ENCODE measurements at regions not wholly inside any gene's neighbourhood (a gene's known extent, or its start where the extent isn't known, plus 50 kb on each side); places are given as distances from the start of the nearest gene placed in this dataset.

- no peak overlapping the region for H3K27ac ChIP-seq (ENCODE audit: extremely low read depth, low read depth, low read length)
- H3K4me2 ChIP-seq (ENCODE audit: insufficient read depth, low read length), result no peak overlapping the region
- WGBS (ENCODE audit: insufficient coverage, low coverage, missing lambda C conversion rate), result 10% methylated on average over 21 of the region's 26 CpGs
- H2AFZ ChIP-seq (ENCODE audit: low read depth, low read length), result no peak overlapping the region
- no peaks in the 10 kb centered on the region for H3K79me2 ChIP-seq (ENCODE audit: control insufficient read depth, insufficient read depth, low read length)
- intact Hi-C loops (cut with micrococcal nuclease) (no loop called here), in situ Hi-C loops (cut with MboI) (no loop called here)
- TF ChIP-seq NFRKB (IDR thresholded peaks at IDR 0.05; ENCODE audit: low read depth) (no peak), CTCF (IDR thresholded peaks at IDR 0.05 in 2 of 3, conservative IDR thresholded peaks at IDR 0.05 in 1 of 3; ENCODE audit: insufficient read depth in 2 of 3, low read depth in 1 of 3, low read length in 3 of 3) (peak in 1 of 3 experiments; percentile 11; a peak in 1 of 6 replicates), MAZ (CRISPR knock-in tag; conservative IDR thresholded peaks at IDR 0.05 in 1 of 2, IDR thresholded peaks at IDR 0.05 in 1 of 2) (no peak)
- no peaks in the 10 kb centered on the region for H3K36me3 ChIP-seq (ENCODE audit: control insufficient read depth, insufficient read depth, low read length)
- H3K27me3 ChIP-seq (ENCODE audit: control insufficient read depth in 2 of 2, insufficient read depth in 2 of 2, low read length in 2 of 2), result peaks cover 0 to 38% of the 10 kb centered on the region in 2 experiments; a peak in 2 of 5 replicates
- peaks cover 0 to 3% of the 10 kb centered on the region in 2 experiments; a peak in 1 of 5 replicates for H3K4me1 ChIP-seq (replicated peaks in 1 of 2; ENCODE audit: control insufficient read depth in 2 of 2, insufficient read depth in 2 of 2, low read length in 2 of 2)
- peak; percentile 14 to 39 (median 31) for DNase-seq (ENCODE audit: extremely low read depth in 1 of 4, low spot score in 3 of 4)
- BruUV-seq (replicated peaks), result no TSS peak
- ATAC-seq, result peak; percentile 79
- H3K4me3 ChIP-seq, result no peak overlapping the region
- FAIRE-seq, result no peak
- no peak overlapping the region for H3K9ac ChIP-seq (ENCODE audit: insufficient read depth in 1 of 2, low read depth in 2 of 2, low read length in 2 of 2)
- no peaks in the 10 kb centered on the region for H3K9me1 ChIP-seq (ENCODE audit: control insufficient read depth, insufficient read depth, low read length)
- CTCF ChIA-PET (ENCODE audit: low intra/inter-chr PET ratio), result no interaction called here
- H3K9me3 ChIP-seq (replicated peaks; ENCODE audit: control insufficient read depth, insufficient read depth, low read depth, low read length), result no peaks in the 10 kb centered on the region
- POLR2A ChIA-PET, result no interaction called here
- no peaks in the 10 kb centered on the region; the same call in 1 of the 2 replicates for H4K20me1 ChIP-seq (replicated peaks; ENCODE audit: control insufficient read depth, insufficient read depth, low read length)
Measured at GRCh38 chr9:126049896-126050604, 276.6 kb upstream of the MVB12B start.

Measured in K562 (cell line).